Stomach (tissue), 4 donors: ENCODE measurements at regions not wholly inside any gene's neighbourhood (a gene's known extent, or its start where the extent isn't known, plus 50 kb on each side); places are given as distances from the start of the nearest gene placed in this dataset.

ENCODE experiments used
- POLR2A ChIP-seq, 4 donors: fragments of 450-650 bp; IDR thresholded peaks; one replicate each; pipeline ENCODE4 v1.6.1; 2016; ENCODE audit warnings: antibody characterized with exemption in 4 of 4, control low read depth in 2 of 4, mild to moderate bottlenecking in 1 of 4, moderate library complexity in 1 of 4
- TF ChIP-seq, protein P1 (sequence below), 7 experiments: fragments of 450-650 bp in 4 of 7; fragments of 200-600 bp in 3 of 7; sonication (generic) in 3 of 7; IDR thresholded peaks; one replicate each; pipeline ENCODE4 v1.5.1; 2016 to 2019; ENCODE audit warnings: antibody characterized with exemption in 7 of 7, control low read depth in 2 of 7, mild to moderate bottlenecking in 1 of 7

GRCh38 chr2:60333264-60333663 is 220.2 kb downstream of the BCL11A start:
- no peak for TF ChIP-seq POLR2A (IDR thresholded peaks at IDR 0.05)
- TF ChIP-seq, protein P1, sequence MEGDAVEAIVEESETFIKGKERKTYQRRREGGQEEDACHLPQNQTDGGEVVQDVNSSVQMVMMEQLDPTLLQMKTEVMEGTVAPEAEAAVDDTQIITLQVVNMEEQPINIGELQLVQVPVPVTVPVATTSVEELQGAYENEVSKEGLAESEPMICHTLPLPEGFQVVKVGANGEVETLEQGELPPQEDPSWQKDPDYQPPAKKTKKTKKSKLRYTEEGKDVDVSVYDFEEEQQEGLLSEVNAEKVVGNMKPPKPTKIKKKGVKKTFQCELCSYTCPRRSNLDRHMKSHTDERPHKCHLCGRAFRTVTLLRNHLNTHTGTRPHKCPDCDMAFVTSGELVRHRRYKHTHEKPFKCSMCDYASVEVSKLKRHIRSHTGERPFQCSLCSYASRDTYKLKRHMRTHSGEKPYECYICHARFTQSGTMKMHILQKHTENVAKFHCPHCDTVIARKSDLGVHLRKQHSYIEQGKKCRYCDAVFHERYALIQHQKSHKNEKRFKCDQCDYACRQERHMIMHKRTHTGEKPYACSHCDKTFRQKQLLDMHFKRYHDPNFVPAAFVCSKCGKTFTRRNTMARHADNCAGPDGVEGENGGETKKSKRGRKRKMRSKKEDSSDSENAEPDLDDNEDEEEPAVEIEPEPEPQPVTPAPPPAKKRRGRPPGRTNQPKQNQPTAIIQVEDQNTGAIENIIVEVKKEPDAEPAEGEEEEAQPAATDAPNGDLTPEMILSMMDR (IDR thresholded peaks at IDR 0.05): no peak
